GM18508 (cell line): ENCODE measurements at regions not wholly inside any gene's neighbourhood (a gene's known extent, or its start where the extent isn't known, plus 50 kb on each side); places are given as distances from the start of the nearest gene placed in this dataset.
"Not testable (repeated sequence)": the region's sequence is repeated elsewhere in the genome, so short reads cannot be mapped to it uniquely, and the experiment has no call there.

Experiments
- ATAC-seq: cut with Tn5 transposase; IDR thresholded peaks from one replicate; pipeline ENCODE4 v1.9.1; 2021; ENCODE audit warnings: moderate number of reproducible peaks; ENCODE audit not compliant: insufficient read depth, unreplicated experiment

DNA sequence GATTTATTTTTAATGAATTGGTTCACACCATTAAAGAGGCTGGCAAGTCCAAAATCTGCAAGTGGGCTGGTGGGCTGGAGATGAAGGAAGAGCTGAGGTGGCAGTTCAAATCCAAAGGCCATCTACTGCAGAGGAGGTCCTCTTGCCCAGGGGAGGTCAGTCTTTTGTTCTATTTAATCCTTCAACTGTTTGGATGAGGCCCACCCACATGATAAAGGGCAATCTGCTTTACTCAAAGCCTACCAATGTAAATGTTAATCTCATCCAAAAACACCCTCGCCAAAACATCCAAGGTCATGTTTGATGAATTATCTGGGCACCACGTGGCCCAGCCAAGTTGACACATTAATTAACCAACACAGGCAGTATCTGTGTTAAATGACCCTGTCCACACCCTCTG, 99.0 kb downstream of the RRAGC start:
- no peak for ATAC-seq

DNA sequence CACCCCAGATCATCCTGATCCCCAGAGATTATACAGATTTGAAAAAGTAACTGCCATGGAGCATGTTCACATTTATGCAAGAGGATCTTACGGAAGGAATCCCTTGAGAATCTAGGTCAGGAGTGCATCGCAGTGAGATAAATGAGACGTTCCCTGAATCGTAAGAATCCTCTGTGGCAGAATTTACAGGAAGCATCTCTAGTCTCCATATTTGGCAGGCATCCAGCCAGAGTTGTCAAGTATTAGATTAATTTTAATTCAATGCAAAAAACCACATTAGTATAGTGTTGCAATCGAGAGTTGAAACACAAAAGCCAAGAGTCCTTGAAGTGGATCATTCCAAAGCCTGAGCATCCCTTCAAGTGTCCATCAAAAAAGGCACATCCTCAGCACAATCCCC, 100.8 kb downstream of the RRAGC start:
- ATAC-seq = no peak

DNA sequence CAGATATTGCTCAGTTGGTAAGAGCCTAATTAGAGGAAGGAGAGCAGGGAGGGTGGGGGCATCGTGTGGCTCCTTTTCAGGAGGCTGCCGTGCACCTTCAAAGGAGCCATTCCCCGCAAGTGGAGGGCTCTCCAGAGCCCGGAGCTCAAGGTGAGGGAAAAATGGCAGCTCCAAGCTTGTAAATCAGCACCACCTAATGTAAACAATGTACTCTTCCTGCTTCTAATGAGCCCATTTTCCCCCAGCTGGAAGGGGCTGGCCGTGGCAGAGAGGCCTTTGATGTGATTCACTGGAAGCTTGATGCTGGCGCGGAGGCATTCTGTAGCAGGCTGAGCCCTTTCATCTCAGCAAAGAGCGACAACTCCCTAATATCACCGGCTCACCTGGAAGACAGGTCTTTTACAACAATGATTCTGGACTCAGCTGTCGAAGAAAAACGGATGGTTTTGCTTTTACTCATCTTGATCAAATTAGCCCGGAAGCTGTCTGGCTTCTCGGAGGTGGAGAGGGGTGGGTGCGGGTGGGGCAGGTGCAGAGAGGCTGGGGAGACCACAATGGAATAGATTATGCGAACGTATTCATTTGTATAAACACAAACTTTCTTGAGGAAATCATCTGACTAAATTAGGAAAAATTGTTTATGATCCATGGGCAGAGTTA, 112.5 kb downstream of the RRAGC start:
- no peak for ATAC-seq

DNA sequence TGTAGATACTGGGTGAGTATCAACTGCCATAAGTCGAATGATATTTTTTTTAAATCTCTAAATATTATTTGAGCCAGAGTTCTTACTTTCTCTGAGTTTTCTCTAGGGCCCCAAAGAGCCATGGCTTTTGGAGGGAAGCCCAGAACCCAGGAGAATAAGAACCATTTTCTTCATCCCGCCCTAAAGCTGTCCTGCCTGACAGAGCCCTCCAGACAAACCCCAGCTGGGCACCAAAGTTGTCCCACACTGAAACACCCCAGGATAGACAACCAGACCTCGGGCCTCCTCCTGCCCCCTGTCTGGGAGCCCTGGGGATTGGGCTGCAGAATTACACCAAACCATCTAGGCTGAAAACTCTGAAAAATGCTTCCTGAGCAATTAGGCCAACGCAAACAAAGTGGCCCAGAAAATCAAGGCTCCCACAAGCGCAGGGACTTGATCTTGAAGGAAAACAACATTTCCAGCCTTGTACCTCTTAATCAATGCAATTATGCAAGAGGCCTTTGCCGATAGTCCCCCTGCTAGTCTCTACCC, 113.1 kb downstream of the RRAGC start:
- ATAC-seq = no peak

DNA sequence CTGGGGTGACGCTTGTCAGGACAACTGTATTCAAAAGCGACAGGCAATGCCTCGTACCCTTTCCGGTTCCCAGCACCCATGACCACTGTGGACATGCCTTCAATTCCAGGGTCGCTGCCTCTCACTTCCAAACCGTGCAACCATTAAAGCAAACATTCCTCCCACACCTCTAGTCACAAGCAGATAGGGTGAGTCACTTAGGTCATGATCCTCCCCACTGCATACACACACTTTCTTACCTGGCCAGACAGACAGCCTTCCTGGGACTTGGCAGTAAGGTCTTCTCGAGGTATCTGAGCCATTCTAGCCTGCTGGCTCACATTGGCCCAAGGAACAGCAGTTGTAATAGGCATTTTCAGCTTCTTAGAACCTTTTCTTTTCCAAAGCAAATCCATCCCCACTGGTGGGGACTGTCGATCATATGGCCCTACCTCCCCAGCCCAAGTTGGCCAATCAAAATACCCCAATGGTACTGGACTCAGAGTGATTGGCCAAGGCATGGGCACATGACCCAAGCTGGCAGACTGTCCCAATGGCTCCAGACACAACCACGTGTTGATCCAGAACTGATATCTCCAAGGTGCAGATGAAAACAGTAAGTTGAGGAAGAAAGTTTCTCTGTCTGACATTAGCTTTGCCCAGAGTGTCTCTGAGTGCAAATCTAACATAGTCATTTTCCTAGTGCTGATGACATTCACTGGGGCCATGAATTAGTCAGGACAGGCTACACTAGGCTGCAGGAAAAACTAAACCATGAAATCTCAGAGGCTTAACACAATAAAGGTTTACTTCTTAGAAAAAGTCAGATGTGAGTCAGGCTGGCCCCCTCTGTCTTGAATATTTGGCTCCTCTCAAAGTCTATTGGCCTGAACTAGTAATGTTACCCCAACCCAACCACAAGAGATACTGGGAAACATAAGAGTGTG, 113.8 kb downstream of the RRAGC start:
- no peak for ATAC-seq

DNA sequence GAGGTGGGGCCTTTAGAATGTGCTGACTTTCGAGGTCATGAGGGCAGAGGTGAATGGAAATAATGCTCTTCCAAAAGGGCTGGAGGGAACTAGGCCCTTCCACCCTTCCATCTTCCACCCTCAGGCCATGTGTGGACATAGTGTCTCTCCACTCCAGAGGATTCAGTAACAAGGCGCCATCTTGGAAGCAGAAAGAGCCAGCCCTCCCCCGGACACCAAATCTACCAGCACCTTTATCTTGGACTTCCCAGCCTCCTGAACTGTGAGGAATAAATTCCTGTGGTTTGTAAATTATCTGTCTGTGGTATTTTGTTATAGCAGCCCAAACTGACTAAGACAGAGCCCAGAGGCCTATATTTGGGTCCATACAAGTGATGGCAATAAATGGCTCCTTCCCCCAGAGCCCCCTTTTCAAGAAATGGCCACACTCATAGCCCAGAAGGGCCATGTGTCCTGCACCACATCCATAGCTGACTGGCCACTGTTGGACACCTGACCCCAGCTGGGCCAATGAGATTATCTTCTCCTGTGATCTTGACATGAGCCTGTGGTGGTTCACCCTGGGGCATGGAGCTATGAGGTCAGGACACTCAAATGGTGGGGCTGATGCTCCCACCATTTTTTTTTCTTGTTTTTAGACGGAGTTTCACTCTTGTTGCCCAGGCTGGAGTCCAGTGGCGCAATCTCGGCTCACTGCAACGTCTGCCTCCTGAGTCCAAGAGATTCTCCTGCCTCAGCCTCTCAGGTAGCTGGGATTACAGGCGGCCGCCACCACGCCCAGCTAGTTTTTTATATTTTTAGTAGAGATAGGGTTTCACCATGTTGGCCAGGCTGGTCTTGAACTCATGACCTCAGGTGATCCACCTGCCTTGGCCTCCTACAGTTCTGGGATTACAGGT, 114.9 kb downstream of the RRAGC start:
- ATAC-seq = no peak

DNA sequence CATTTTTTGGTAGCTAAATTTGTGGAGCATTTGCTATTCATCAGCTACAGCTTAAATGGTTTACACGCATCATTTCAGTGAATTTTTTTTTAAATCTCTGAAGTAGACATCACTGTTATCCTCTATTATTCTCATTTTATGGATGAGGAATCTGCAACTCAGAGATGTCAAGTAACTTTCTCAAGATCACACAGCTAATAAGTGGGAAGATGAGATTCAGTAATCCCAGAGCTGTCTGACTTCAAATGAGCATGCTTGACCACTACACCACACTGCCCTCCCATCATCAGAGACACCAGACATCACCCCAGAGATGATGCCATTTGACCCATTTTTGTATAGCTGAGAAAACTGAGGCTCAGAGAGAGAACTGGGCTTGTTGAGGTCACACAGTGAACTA, 116.4 kb downstream of the RRAGC start:
- ATAC-seq = no peak

DNA sequence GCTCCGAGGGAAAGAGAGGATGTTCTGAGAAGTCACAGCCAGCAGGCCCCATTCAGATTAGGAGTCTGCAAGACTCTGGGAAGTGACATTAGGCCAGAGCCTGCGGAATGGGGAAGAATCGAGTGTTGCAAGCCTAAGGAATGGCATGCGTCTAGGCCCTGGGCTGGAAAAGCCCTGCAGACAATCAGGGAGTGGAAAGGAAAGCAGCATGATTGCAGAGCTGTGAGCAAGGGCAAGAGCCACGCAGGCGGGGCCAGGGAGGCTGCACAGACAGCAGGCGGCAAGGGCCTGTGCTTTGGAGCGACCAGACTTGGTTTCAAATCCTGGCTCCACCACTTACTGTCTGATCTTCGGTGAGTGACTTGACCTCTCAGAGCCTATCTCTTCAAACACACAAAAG, 118.2 kb downstream of the RRAGC start:
- no peak for ATAC-seq

DNA sequence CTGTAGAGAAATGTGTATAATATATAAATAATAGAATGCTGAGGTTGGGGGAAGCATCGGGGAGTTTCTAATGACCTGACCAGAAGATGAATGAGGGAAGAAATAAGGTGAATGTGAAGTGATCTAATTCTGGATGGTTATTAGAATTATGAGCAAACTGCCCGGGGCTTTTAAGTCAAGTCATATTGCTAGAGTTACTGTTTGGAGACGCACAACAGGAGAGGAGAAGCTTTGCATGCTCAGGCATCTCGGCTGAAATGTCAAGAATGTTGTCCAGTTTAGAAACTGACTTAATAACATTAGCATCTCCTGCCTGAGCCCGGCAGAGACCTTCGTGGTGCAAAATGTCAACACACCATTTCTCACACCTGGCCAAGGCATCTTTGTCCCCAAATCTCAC, 119.1 kb downstream of the RRAGC start:
- no peak for ATAC-seq

DNA sequence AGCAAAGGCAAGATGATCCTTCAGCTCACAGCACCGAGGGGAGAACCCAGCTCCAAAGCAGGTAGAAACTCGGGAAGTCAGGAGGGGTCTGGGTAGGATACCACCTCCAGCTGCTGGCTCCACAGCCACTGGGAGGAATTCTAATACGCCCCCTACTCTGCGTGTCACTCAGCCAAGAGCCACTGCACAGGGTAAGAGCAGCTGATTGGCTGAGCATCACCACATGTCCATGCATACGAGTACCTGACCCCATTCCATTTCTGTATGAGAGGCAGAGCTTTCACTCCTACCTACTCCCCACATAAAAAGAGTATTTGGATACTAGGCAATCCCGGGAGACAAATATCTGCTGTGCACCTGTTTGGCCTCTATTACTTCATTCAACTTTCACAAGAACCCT, 121.4 kb downstream of the RRAGC start:
- ATAC-seq = no peak

DNA sequence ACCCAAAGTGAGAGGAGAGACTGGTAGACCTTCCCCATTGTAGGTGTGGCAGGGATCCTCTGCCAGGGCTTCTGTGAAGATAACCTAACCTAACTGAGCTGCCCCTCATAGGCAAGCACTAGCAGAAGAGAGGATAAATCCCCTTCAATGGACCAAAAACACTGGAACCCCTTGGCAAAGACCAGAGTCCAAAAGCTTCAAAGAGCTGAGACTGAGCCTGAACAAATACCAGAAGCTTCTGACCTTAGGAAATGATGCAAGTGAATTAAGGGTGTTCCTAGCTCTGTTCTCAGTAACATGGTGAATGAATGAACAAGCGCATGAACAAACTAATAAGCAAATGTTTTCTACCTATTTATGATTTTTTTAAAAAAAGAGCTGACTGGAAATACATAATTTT, 123.2 kb downstream of the RRAGC start:
- ATAC-seq = no peak

DNA sequence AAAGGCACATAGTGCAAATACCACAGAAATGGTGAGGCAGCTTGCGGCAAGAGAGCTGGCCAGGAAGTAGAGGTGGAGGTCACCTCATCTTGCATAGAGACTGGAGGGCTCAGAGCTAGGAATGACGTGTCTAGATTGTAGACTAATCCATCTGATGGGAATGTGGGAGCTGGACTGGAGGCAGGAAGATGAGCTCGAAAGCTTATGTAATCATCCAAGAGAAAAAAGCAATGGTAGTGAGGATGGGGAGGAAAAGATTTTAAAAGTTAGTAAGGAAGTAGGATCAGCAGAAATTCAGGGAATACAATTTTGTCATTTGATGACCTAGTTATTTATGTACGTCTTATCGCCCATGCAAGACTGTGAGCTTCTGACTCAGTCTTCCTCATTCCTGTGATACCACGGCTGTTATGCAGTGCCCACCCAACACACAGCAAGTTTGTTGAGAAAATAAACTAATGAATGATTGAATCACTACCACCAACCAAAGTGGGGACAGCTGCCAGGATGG, 123.9 kb downstream of the RRAGC start:
- ATAC-seq = no peak

DNA sequence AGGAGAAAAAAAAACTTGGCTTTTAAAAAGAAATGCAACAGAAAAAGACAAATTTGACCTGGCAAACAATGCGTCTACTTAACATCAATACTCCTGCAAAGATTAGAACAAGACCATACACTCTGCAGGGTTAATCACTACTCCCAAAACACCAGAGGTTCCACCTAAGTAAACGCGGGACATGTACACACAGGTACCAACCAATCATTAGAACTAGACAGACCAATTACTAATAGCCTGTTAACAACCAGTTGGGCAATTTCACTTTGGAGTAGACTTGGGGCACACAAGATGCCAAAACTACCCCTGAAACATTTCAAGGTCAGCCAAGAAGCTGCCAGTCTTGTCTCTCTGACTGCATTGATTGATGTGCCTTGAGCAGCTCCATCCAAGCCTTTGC, 125.8 kb downstream of the RRAGC start:
- no peak for ATAC-seq

DNA sequence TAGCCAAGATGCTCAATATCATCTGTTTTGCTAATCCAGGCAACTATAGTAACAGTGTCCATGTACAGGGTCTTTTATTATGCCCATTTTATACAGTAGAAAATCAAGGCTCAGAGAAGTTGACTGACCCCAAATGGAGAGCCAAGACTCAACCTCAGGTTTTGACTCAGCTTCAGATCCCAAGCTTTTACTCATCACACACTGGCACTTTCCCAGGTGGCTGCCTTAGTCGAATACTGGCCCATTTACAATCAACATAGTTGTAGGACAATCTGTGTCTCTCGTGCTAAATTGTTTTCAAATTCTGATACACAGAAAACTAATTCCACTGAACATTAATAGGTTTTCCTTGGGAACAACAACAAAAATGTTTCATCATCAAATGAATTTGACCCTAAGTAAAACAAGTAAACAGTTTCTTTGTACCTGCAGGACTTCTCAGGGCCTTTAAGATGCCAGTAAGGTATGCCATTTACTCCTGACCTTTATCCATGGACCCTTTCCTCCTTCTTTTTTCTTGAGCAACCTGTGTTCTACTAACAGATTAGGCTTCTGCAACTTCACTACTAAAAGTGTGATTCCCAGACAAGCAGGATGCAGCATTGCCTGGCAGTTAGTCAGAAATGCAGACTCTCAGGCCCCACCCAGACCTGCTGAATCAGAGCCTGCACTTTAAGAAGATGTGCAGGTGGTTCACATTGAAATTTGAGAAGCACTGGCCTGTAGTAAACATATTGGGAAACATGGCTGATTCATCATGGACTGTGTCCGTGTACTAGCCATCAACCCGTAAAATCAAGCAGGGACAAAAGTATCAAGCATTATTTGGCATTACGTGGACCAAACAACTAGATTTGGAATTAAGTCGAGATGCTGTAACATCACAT, 128.8 kb downstream of the RRAGC start:
- ATAC-seq = no peak

DNA sequence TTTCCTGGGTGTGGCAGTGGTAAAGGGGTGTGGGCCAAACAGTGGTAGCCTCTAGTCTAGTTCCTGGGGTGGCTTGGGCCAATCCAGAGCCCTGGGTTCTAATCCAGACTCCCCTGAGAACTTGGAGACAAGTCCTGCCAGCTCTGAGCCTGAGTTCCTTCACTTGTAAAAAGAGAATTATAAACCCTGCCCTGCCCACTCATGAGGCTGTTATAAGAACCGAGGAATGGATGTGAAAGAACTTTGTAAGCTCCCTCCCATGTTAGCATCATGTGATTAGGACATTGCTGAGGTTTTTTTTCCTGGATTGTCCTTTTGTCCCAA, 131.0 kb downstream of the RRAGC start:
- ATAC-seq = no peak

DNA sequence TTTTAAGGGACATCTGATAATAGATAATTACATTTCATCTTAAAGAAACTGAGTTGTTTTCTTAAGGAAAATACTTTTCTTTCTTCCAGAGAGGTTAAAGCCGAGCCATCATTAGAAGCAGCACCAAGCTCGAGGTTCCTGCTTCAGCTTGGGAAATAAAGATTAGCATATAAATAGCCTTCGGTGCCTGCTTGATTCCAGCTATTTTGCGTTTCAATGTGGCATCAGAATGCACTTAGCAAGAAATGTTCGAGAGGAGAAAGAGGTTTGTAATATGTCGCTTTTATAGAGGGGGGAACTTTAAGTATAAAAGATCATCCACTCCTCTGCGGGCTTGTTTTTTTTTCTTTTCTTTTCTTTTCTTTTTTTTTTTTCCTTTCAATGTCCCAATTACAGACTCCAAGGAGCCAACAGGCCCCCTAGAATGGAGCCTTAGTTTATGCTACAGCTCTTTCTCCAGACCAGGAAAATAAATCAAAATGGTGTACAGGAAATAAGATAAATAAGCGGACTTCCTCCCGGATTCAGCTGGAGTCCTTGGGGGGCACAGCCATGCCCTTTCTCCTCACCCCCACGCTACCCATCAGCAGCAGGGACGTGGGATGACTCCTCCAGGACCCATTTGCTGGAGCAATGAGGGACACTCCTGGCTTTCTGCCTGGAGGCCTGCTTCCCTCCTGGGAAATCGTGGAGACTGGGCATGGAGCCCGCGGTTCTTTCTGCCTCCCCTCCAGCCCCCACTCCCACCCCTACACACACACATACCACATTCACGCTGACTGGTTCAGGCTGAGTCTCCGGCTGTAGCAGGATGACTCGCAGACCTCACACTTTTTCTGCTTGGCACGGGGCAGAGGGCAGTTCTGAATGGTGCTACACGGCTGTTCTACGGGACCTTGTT, 131.6 kb downstream of the RRAGC start:
- ATAC-seq = no peak

DNA sequence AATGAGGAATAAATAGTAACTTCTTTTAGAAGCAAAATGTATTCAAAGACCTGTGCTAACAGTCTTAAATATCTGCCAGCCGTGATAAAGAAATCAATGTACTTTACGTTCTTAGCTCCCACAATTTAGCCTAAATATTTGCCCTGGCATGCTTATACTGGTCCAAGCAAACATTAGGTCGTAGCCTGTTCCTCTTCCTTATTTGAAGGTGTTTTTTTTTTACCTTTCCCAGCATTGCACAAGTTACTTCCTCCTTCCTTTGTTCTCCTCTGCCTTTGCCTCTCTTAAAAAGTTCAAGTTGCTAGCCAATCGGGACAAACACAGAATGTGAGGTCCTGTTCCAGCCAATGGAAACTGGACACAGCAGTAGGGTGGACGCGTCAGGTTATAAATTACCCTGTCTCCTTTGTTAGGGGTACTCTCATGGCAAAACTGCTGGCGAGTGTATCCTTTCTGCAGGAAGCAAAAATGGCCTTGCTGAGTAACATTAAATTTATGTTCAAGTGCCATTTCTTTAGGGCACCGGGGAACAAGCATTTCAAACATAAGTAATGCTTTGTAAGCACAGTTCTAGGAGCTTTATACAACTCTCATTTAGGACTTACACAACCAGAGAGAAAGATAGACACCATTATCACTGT, 134.1 kb downstream of the RRAGC start:
- not testable (repeated sequence) for ATAC-seq
